ENCODE measurements at regions not wholly inside any gene's neighbourhood (a gene's known extent, or its start where the extent isn't known, plus 50 kb on each side); places are given as distances from the start of the nearest gene placed in this dataset.
"Not testable (repeated sequence)": the region's sequence is repeated elsewhere in the genome, so short reads cannot be mapped to it uniquely, and the experiment has no call there.

- TF ChIP-seq, protein P1, sequence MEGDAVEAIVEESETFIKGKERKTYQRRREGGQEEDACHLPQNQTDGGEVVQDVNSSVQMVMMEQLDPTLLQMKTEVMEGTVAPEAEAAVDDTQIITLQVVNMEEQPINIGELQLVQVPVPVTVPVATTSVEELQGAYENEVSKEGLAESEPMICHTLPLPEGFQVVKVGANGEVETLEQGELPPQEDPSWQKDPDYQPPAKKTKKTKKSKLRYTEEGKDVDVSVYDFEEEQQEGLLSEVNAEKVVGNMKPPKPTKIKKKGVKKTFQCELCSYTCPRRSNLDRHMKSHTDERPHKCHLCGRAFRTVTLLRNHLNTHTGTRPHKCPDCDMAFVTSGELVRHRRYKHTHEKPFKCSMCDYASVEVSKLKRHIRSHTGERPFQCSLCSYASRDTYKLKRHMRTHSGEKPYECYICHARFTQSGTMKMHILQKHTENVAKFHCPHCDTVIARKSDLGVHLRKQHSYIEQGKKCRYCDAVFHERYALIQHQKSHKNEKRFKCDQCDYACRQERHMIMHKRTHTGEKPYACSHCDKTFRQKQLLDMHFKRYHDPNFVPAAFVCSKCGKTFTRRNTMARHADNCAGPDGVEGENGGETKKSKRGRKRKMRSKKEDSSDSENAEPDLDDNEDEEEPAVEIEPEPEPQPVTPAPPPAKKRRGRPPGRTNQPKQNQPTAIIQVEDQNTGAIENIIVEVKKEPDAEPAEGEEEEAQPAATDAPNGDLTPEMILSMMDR (IDR thresholded peaks at IDR 0.05; ENCODE audit: extremely low read depth in 1 of 2, insufficient read depth in 1 of 2, low read depth in 1 of 2, low read length in 2 of 2) = not testable (repeated sequence)
- not testable (repeated sequence) for TF ChIP-seq POLR2AphosphoS5 (IDR thresholded peaks at IDR 0.05; ENCODE audit: insufficient read depth, low read depth, low read length); POLR2A (IDR thresholded peaks at IDR 0.05; ENCODE audit: low read depth, low read length); GATA2 (IDR thresholded peaks at IDR 0.05; ENCODE audit: insufficient read depth, insufficient read length, low read depth, low read length); JUN (IDR thresholded peaks at IDR 0.05; ENCODE audit: borderline replicate concordance, insufficient read depth, insufficient read length, low read depth); EZH2 (IDR thresholded peaks at IDR 0.05; ENCODE audit: borderline replicate concordance, low read depth, low read length, severe bottlenecking); FOS (IDR thresholded peaks at IDR 0.05; ENCODE audit: borderline replicate concordance, insufficient read depth, low read length); MYC (IDR thresholded peaks at IDR 0.05; ENCODE audit: low read depth, low read length)
- TF ChIP-seq, protein P2, sequence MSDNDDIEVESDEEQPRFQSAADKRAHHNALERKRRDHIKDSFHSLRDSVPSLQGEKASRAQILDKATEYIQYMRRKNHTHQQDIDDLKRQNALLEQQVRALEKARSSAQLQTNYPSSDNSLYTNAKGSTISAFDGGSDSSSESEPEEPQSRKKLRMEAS (IDR thresholded peaks at IDR 0.05; ENCODE audit: insufficient read depth, insufficient read length) = not testable (repeated sequence)
Measured at GRCh38 chr2:111347695-111348094, 227.0 kb downstream of the BCL2L11 start.
